Loucy (cell line): ENCODE measurements at regions not wholly inside any gene's neighbourhood (a gene's known extent, or its start where the extent isn't known, plus 50 kb on each side); places are given as distances from the start of the nearest gene placed in this dataset.

ENCODE experiments used
- H2AFZ ChIP-seq: fragments of 200-600 bp; sonication (generic); 2 replicates; pipeline ENCODE4 v1.6.0; 2016; ENCODE audit warnings: antibody characterized with exemption, mild to moderate bottlenecking, low read length, moderate library complexity
- H3F3A ChIP-seq: fragments of 200-600 bp; 2 replicates; pipeline ENCODE4 v1.6.0; 2016; ENCODE audit warnings: antibody characterized with exemption, low read depth, mild to moderate bottlenecking
- H3K27me3 ChIP-seq: fragments of 200-600 bp; sonication (generic); 2 replicates; pipeline ENCODE4 v1.6.1; 2014; ENCODE audit warnings: low read length, mild to moderate bottlenecking; ENCODE audit not compliant: insufficient read depth, poor library complexity, severe bottlenecking
- H3K36me3 ChIP-seq: fragments of 200-600 bp; sonication (generic); 2 replicates; pipeline ENCODE4 v1.6.1; 2016; ENCODE audit warnings: low read length; ENCODE audit not compliant: insufficient read depth
- H3K4me1 ChIP-seq: fragments of 200-600 bp; sonication (generic); 2 replicates; pipeline ENCODE4 v1.5.1; 2014; ENCODE audit warnings: low read length, mild to moderate bottlenecking; ENCODE audit not compliant: insufficient read depth, poor library complexity, severe bottlenecking
- H3K4me2 ChIP-seq: fragments of 200-600 bp; sonication (generic); 2 replicates; pipeline ENCODE4 v1.6.0; 2014; ENCODE audit warnings: antibody characterized with exemption, low read length, low read depth, mild to moderate bottlenecking; ENCODE audit not compliant: poor library complexity, severe bottlenecking
- H3K4me3 ChIP-seq: fragments of 200-600 bp; sonication (generic); 2 replicates; pipeline ENCODE4 v1.5.1; 2014; ENCODE audit warnings: low read length, mild to moderate bottlenecking, mixed read lengths; ENCODE audit not compliant: poor library complexity, severe bottlenecking
- H3K79me2 ChIP-seq: fragments of 200-600 bp; sonication (generic); 2 replicates; pipeline ENCODE4 v1.6.1; 2014; ENCODE audit warnings: low read length; ENCODE audit not compliant: insufficient read depth
- H3K9ac ChIP-seq: fragments of 200-600 bp; sonication (generic); 2 replicates; pipeline ENCODE4 v1.6.0; 2014; ENCODE audit warnings: mild to moderate bottlenecking, low read depth, low read length, moderate library complexity; ENCODE audit not compliant: poor library complexity, severe bottlenecking
- H3K9me2 ChIP-seq: fragments of 200-600 bp; sonication (generic); replicated peaks from 2 replicates; pipeline ENCODE4 v1.6.1; 2016; ENCODE audit warnings: low read depth, low read length, mixed read lengths
- H3K9me3 ChIP-seq: fragments of 200-600 bp; sonication (generic); 2 replicates; pipeline ENCODE4 v1.6.1; 2014; ENCODE audit warnings: mild to moderate bottlenecking, antibody characterized with exemption, low read length, low read depth; ENCODE audit not compliant: insufficient read depth
- H4K20me1 ChIP-seq: fragments of 200-600 bp; sonication (generic); 2 replicates; pipeline ENCODE4 v1.6.0; 2014; ENCODE audit warnings: antibody characterized with exemption, low read length, mild to moderate bottlenecking; ENCODE audit not compliant: insufficient read depth, poor library complexity, severe bottlenecking
- EZH2phosphoT487 ChIP-seq: fragments of 200-600 bp; IDR thresholded peaks from 2 replicates; pipeline ENCODE4 v1.6.1; 2018; ENCODE audit warnings: antibody characterized with exemption, mild to moderate bottlenecking, moderate library complexity, borderline replicate concordance
- TF ChIP-seq, protein P1 (sequence below): fragments of 200-600 bp; sonication (generic); conservative IDR thresholded peaks from 2 replicates; pipeline ENCODE4 v1.5.1; 2014; ENCODE audit warnings: mild to moderate bottlenecking, antibody characterized with exemption, low read length

DNA sequence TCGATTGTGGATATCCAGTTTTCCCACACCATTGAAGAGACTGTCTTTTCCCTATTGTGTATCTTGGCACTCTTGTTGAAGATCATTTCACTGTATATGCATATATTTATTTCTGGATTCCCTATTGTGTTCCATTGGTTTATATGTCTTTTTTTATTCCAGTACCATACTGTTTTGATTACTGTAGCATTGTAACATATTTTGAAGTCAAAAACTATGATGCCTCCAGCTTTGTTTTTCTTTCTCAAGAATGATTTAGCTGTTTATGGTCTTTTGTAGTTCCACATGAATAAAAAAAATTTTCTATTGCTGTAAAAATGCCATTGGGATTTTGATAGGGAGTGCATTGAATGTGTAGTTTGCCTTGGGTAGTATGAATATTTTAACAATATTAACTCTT is 128.1 kb upstream of the SLC38A2 start:
- Histone ChIP-seq H3K4me2 (no peak overlapping the region), H3K27me3 (no peaks in the 10 kb centered on the region), H3K9me2 (no peaks in the 10 kb centered on the region), H3K9me3 (peaks cover 11% of the 10 kb centered on the region), H3K36me3 (no peaks in the 10 kb centered on the region), H4K20me1 (no peaks in the 10 kb centered on the region), H2AFZ (no peak overlapping the region), H3K4me3 (no peak overlapping the region), H3K9ac (no peak overlapping the region), H3K4me1 (no peaks in the 10 kb centered on the region), H3F3A (no peaks in the 10 kb centered on the region), H3K79me2 (no peaks in the 10 kb centered on the region)
- TF ChIP-seq EZH2phosphoT487: no peak
- TF ChIP-seq, protein P1, sequence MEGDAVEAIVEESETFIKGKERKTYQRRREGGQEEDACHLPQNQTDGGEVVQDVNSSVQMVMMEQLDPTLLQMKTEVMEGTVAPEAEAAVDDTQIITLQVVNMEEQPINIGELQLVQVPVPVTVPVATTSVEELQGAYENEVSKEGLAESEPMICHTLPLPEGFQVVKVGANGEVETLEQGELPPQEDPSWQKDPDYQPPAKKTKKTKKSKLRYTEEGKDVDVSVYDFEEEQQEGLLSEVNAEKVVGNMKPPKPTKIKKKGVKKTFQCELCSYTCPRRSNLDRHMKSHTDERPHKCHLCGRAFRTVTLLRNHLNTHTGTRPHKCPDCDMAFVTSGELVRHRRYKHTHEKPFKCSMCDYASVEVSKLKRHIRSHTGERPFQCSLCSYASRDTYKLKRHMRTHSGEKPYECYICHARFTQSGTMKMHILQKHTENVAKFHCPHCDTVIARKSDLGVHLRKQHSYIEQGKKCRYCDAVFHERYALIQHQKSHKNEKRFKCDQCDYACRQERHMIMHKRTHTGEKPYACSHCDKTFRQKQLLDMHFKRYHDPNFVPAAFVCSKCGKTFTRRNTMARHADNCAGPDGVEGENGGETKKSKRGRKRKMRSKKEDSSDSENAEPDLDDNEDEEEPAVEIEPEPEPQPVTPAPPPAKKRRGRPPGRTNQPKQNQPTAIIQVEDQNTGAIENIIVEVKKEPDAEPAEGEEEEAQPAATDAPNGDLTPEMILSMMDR: no peak

DNA sequence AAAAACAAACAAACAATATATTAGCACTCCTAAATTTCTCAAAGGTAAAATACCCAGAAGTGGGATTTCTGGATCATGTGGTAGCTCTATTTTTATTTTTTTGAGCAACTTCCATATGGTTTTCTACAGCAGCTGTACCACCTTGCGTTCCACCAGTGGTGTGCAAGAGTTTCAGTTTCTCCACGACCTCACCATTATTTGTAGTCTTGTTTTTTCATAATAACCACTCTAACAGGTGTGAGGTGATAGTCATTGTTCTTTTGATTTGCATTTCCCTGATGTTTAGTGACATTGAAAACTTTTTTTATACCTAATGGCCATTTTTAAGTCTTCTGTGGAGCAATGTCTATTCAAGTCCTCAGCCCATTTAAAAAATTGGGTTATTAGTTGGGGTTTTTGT is 127.3 kb upstream of the SLC38A2 start:
- Histone ChIP-seq H4K20me1 (no peaks in the 10 kb centered on the region), H3K9me2 (no peaks in the 10 kb centered on the region), H2AFZ (no peak overlapping the region), H3K36me3 (no peaks in the 10 kb centered on the region), H3K27me3 (no peaks in the 10 kb centered on the region), H3K9ac (no peak overlapping the region), H3K4me2 (no peak overlapping the region), H3K9me3 (peaks cover 10% of the 10 kb centered on the region), H3K4me3 (no peak overlapping the region), H3K4me1 (no peaks in the 10 kb centered on the region), H3K79me2 (no peaks in the 10 kb centered on the region), H3F3A (no peaks in the 10 kb centered on the region)
- no peak for TF ChIP-seq EZH2phosphoT487
- TF ChIP-seq, protein P1: no peak

DNA sequence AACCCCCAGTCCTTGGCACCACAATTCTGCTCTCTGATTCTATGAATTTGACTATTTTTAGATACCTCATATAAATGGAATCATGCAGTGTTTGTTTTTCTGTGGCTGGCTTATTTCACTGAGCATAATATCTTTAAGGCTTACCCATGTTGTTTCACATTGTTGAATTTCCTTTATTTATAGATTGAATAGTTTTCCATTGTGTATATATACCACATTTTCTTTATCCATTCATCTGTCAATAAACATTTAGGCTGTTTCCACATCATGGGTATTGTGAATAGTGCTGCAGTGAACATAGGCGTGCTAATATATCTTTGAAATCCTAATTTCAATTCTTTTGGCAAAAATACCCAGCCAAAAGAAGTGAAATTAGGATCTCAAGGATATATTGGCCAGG is 126.7 kb upstream of the SLC38A2 start:
- Histone ChIP-seq H3K9me2 (no peaks in the 10 kb centered on the region), H3K4me1 (no peaks in the 10 kb centered on the region), H4K20me1 (no peaks in the 10 kb centered on the region), H3K9me3 (peaks cover 10% of the 10 kb centered on the region), H3F3A (no peaks in the 10 kb centered on the region), H2AFZ (no peak overlapping the region), H3K4me2 (no peak overlapping the region), H3K4me3 (no peak overlapping the region), H3K79me2 (no peaks in the 10 kb centered on the region), H3K27me3 (no peaks in the 10 kb centered on the region), H3K36me3 (no peaks in the 10 kb centered on the region), H3K9ac (no peak overlapping the region)
- TF ChIP-seq, protein P1: no peak
- TF ChIP-seq EZH2phosphoT487: no peak
